ENCODE measurements at regions not wholly inside any gene's neighbourhood (a gene's known extent, or its start where the extent isn't known, plus 50 kb on each side); places are given as distances from the start of the nearest gene placed in this dataset.

DNA sequence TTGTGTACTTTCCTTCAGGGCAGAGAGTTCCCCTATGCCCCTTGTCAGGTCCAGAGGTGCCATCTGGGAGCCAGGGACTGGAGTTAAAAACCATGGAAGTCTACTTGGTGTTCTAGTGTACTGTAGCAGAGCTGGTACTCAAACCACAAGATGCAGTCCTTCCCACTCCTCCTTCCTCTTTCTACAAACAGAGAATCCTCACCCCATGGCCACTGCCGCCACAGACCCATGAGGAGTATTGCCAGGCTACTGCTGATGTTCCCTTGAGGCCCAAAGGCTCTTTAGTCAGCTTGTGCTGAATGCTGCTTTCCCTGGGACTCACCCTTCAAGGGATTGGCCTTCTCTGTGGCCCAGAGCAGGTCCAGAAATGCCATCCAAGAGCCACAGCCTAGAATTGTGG lies 229.2 kb upstream of the ZPLD1 start:
- no peak overlapping the region for H3K27ac ChIP-seq (ENCODE audit: low read depth, low read length)
- no peaks in the 10 kb centered on the region for H4K20me1 ChIP-seq (ENCODE audit: insufficient read depth)
- POLR2A ChIA-PET, result no interaction called here
- no peak overlapping the region for H3K9ac ChIP-seq (ENCODE audit: low read length)
- no peak for ATAC-seq
- H3K27me3 ChIP-seq (ENCODE audit: insufficient read depth, low read length), result no peaks in the 10 kb centered on the region
- no TSS peak for BruUV-seq (replicated peaks)
- no peak for DNase-seq (ENCODE audit: low read depth, low spot score)
- CTCF ChIA-PET, result no interaction called here
- H3K4me3 ChIP-seq (replicated peaks in 1 of 2; ENCODE audit: low read depth in 1 of 2, low read length in 2 of 2), result no peak overlapping the region
- no peak overlapping the region for H2AFZ ChIP-seq (ENCODE audit: low read depth, low read length, poor library complexity, severe bottlenecking)
- no peaks in the 10 kb centered on the region for H3K9me3 ChIP-seq (ENCODE audit: control insufficient read depth in 1 of 2, insufficient read depth in 1 of 2, low read depth in 1 of 2, low read length in 2 of 2)
- intact Hi-C loops (cut with micrococcal nuclease), result no loop called here
- H3K4me1 ChIP-seq (ENCODE audit: control insufficient read depth in 1 of 2, insufficient read depth in 2 of 2, low read length in 2 of 2), result no peaks in the 10 kb centered on the region
- no peaks in the 10 kb centered on the region for H3K9me2 ChIP-seq (ENCODE audit: insufficient read depth)
- RAD21 ChIA-PET (ENCODE audit: low non-redundant PET in 1 of 2, low total read pairs in 2 of 2, uncharacterized antibody in 2 of 2, unreplicated experiment in 2 of 2), result no interaction called here
- no peaks in the 10 kb centered on the region for H3K79me2 ChIP-seq (ENCODE audit: insufficient read depth, low read length)
- TF ChIP-seq ATF3 (IDR thresholded peaks at IDR 0.05) (no peak), JUND (IDR thresholded peaks at IDR 0.05) (no peak), RAD21 (IDR thresholded peaks at IDR 0.05; ENCODE audit: low read depth) (no peak), POLR2A (IDR thresholded peaks at IDR 0.05; ENCODE audit: borderline replicate concordance, extremely low read depth, insufficient read depth, insufficient read length) (no peak), ZNF274 (IDR thresholded peaks at IDR 0.05; ENCODE audit: low read depth, low read length) (no peak), ZFX (IDR thresholded peaks at IDR 0.05) (no peak), CEBPB (IDR thresholded peaks at IDR 0.05; ENCODE audit: low read depth) (no peak), REST (IDR thresholded peaks at IDR 0.05; ENCODE audit: low read depth) (no peak), ELF1 (IDR thresholded peaks at IDR 0.05; ENCODE audit: borderline replicate concordance, low read depth) (no peak), EGR1 (IDR thresholded peaks at IDR 0.05; ENCODE audit: low read depth) (no peak), SIN3A (IDR thresholded peaks at IDR 0.05; ENCODE audit: low read depth) (no peak), EZH2 (IDR thresholded peaks at IDR 0.05) (no peak), SP1 (IDR thresholded peaks at IDR 0.05; ENCODE audit: low read depth) (no peak), EZH2phosphoT487 (IDR thresholded peaks at IDR 0.05; ENCODE audit: borderline replicate concordance) (no peak), POLR2AphosphoS5 (IDR thresholded peaks at IDR 0.05; ENCODE audit: low read depth, low read length) (no peak), SRF (IDR thresholded peaks at IDR 0.05; ENCODE audit: low read depth) (no peak), TCF7L2 (IDR thresholded peaks at IDR 0.05; ENCODE audit: borderline replicate concordance, extremely low read depth, insufficient read depth, insufficient read length) (no peak), YY1 (IDR thresholded peaks at IDR 0.05; ENCODE audit: extremely low read depth, insufficient replicate concordance, low read depth, low read length) (no peak)
- TF ChIP-seq, protein P1, sequence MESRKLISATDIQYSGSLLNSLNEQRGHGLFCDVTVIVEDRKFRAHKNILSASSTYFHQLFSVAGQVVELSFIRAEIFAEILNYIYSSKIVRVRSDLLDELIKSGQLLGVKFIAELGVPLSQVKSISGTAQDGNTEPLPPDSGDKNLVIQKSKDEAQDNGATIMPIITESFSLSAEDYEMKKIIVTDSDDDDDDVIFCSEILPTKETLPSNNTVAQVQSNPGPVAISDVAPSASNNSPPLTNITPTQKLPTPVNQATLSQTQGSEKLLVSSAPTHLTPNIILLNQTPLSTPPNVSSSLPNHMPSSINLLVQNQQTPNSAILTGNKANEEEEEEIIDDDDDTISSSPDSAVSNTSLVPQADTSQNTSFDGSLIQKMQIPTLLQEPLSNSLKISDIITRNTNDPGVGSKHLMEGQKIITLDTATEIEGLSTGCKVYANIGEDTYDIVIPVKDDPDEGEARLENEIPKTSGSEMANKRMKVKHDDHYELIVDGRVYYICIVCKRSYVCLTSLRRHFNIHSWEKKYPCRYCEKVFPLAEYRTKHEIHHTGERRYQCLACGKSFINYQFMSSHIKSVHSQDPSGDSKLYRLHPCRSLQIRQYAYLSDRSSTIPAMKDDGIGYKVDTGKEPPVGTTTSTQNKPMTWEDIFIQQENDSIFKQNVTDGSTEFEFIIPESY (IDR thresholded peaks at IDR 0.05; ENCODE audit: extremely low read depth, insufficient replicate concordance, low read length), result no peak
- TF ChIP-seq, protein P2, sequence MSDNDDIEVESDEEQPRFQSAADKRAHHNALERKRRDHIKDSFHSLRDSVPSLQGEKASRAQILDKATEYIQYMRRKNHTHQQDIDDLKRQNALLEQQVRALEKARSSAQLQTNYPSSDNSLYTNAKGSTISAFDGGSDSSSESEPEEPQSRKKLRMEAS (IDR thresholded peaks at IDR 0.05), result no peak
- H3K36me3 ChIP-seq (ENCODE audit: control insufficient read depth in 1 of 2, insufficient read depth in 2 of 2, low read length in 2 of 2), result no peaks in the 10 kb centered on the region
- no peak overlapping the region for H3K4me2 ChIP-seq (ENCODE audit: low read length)

All from HCT116 (cell line).